Fibroblast of peridontal ligament (primary cell): ENCODE measurements at regions not wholly inside any gene's neighbourhood (a gene's known extent, or its start where the extent isn't known, plus 50 kb on each side); places are given as distances from the start of the nearest gene placed in this dataset.

Experiments
- DNase-seq: peaks from one replicate; pipeline ENCODE4 v3.0.0-alpha.2; 2010; ENCODE audit errors: extremely low read depth

- DNase-seq = no peak
Observed at GRCh38 chr10:78815702-78816334, 252.9 kb upstream of the ZMIZ1 start.

- peak; percentile 21 for DNase-seq
Observed at GRCh38 chr10:78817361-78817760, 251.4 kb upstream of the ZMIZ1 start.

GRCh38 chr10:78817804-78818203 lies 251.0 kb upstream of the ZMIZ1 start:
- no peak for DNase-seq

GRCh38 chr10:78819361-78820006 lies 249.3 kb upstream of the ZMIZ1 start:
- DNase-seq = no peak

- DNase-seq = no peak
Observed at GRCh38 chr10:78820007-78820362, 248.8 kb upstream of the ZMIZ1 start.

- no peak for DNase-seq
Observed at GRCh38 chr10:78821052-78821451, 247.7 kb upstream of the ZMIZ1 start.

GRCh38 chr10:78828647-78829539 lies 239.9 kb upstream of the ZMIZ1 start:
- DNase-seq = no peak

- peak; percentile 52 for DNase-seq
Observed at GRCh38 chr10:78829565-78829964, 239.2 kb upstream of the ZMIZ1 start.

- DNase-seq = peak; percentile 25
Observed at GRCh38 chr10:78830062-78830975, 238.4 kb upstream of the ZMIZ1 start.

GRCh38 chr10:78830976-78831375 lies 237.8 kb upstream of the ZMIZ1 start:
- DNase-seq = no peak

- DNase-seq = no peak
Observed at GRCh38 chr10:78831461-78831860, 237.3 kb upstream of the ZMIZ1 start.

GRCh38 chr10:78832281-78832680 lies 236.5 kb upstream of the ZMIZ1 start:
- DNase-seq = no peak

GRCh38 chr10:78838141-78838657 lies 230.6 kb upstream of the ZMIZ1 start:
- no peak for DNase-seq

- no peak for DNase-seq
Observed at GRCh38 chr10:78843495-78843894, 225.3 kb upstream of the ZMIZ1 start.

- no peak for DNase-seq
Observed at GRCh38 chr10:78844960-78845607, 223.7 kb upstream of the ZMIZ1 start.

GRCh38 chr10:78846071-78846470 lies 222.7 kb upstream of the ZMIZ1 start:
- DNase-seq = no peak

- DNase-seq = no peak
Observed at GRCh38 chr10:78846760-78847159, 222.0 kb upstream of the ZMIZ1 start.

GRCh38 chr10:78847485-78847884 lies 221.3 kb upstream of the ZMIZ1 start:
- no peak for DNase-seq

- DNase-seq = no peak
Observed at GRCh38 chr10:78849115-78849514, 219.7 kb upstream of the ZMIZ1 start.

GRCh38 chr10:78849731-78850130 lies 219.0 kb upstream of the ZMIZ1 start:
- DNase-seq = no peak
